Kidney capillary endothelial cell (primary cell): ENCODE measurements at regions not wholly inside any gene's neighbourhood (a gene's known extent, or its start where the extent isn't known, plus 50 kb on each side); places are given as distances from the start of the nearest gene placed in this dataset.

Source experiments
- DNase-seq: peaks from one replicate; pipeline ENCODE4 v3.0.0-alpha.2; 2018; ENCODE audit warnings: low spot score

GRCh38 chr22:49106096-49106841, 721.4 kb downstream of the BRD1 start:
- no peak for DNase-seq

DNA sequence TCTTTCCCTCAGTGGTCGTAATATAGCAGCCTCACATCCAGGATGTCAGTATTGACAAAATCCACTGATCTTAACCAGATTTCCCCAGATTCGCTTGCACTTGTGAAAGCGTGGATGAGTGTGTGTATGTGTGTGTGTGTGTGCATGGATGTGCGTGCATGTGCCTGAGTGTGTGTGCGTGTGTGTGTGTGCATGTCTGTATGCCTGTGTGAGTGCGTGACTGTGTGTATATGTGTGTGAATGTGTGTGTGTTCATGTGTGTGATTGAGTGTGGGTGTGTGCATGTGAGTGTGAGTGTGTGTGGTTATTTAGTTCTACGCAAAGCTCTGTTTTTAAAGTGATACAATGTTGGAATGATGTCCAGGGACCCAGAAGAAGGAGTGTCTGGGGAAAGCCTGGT, 723.2 kb downstream of the BRD1 start:
- no peak for DNase-seq

DNA sequence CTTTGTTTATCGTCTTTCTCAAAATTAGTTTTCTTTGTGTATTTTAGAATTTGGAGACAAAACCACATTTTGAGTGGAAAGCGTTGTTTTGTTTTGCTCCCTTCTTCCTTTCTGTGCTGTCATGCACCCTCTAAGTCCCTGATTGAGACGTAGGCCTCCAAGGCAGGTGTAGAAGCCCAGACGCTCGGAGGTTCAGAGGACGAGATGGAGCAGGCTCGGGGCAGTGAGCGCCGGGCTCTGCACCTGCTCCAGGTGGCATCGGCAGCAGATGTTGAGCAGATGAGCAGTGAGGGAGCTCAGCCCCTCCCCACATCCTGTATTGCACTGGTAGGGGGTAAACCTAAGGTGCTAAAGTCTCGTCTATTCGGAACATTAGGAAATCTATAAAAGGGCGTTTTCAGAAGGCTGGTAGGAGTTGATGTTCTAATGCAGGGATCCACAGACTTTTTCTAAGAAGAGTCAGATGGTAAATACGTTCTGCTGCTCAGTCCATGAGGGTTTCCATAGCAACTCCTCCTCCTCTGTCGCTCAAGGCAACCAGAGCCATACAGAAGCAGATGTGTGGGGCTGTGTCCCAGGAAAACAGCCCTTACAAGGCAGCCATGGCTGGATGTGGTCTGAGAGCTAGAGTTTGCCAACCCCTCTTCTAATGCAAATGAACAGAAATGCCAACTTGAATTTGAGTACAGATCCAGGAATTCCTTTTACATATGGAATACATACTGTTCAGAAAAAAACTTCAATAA, 724.2 kb downstream of the BRD1 start:
- DNase-seq: no peak

DNA sequence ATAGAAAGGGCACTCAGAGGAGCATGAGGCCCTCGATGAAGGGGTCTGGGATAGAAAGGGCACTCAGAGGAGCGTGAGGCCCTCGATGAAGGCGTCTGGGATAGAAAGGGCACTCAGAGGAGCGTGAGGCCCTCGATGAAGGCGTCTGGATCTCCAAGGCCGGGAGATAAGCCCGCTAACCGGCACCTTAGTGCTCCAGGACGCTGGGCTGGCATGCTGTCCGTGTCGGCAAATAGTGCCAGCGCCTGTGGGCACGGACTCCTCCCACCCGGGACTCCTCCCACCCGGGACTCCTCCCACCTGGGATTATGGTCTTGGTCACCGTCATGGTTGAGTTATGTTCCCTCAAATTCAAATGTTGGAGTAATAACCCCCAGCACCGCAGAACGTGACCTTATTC, 725.3 kb downstream of the BRD1 start:
- DNase-seq: no peak

DNA sequence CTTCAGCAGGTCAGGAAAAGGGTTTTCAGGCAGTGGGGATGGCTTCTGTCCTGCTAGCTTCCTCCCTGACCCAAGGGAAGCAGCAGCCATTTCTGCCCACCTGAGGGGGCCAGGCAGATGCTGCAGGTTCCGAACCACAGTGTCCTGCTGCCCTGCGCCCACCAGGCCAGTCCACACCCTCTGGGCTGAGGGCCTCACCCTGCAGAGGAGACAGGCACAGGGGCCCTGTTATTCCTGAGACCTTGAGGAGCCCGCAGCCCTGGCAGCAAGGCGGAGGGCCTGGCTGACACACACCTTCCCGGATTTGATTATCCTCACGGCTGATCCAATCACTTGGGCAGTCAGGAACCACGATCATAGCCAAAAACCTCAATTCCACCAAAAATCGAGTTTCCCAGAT, 725.8 kb downstream of the BRD1 start:
- no peak for DNase-seq

DNA sequence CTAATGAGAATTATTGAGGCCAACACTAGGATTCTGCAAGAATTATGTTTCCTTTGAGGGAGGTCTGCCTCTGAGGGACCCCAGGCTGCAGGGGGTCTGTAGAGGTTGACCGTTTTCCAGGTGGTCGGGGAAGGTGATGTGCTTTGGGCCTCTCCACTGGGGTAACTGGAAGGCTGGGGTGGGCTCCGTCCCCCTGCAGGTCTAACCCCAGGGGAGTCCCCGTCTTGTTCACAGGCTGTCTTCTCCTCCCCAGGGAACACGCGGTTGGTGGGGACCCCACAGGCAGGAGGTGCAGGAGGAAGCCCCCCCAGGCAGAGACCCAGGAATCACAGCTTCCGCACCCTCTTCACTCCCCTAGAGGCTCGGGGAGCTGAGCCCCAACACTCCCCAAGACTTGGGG, 726.4 kb downstream of the BRD1 start:
- no peak for DNase-seq

GRCh38 chr22:49100773-49101172, 726.9 kb downstream of the BRD1 start:
- no peak for DNase-seq

GRCh38 chr22:49100316-49100715, 727.4 kb downstream of the BRD1 start:
- no peak for DNase-seq

GRCh38 chr22:49099496-49100124, 728.1 kb downstream of the BRD1 start:
- no peak for DNase-seq

- no peak for DNase-seq
Observed at GRCh38 chr22:49099089-49099488, 728.6 kb downstream of the BRD1 start.

DNA sequence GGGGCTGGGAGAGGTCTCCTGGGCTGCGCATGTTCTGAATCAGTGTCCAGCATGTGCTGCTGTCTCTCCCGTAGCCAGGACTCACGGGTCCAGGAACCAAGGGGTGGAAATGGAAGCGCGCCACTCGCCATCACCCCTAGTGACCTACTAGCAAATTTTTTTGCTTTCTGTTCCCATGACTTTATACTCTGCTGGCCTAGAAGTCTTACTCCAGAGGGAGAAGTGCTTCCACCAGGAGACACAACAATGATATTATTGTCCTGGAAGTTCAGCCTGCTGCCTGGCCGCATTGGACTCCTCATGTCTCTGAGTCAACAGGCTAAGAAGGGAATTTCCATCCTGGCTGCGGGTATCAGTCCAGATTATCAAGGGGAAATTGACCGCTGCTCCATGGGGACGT, 729.7 kb downstream of the BRD1 start:
- no peak for DNase-seq

- DNase-seq: no peak
Observed at GRCh38 chr22:49097171-49097925, 730.3 kb downstream of the BRD1 start.

- no peak for DNase-seq
Observed at GRCh38 chr22:49096476-49096875, 731.2 kb downstream of the BRD1 start.

DNA sequence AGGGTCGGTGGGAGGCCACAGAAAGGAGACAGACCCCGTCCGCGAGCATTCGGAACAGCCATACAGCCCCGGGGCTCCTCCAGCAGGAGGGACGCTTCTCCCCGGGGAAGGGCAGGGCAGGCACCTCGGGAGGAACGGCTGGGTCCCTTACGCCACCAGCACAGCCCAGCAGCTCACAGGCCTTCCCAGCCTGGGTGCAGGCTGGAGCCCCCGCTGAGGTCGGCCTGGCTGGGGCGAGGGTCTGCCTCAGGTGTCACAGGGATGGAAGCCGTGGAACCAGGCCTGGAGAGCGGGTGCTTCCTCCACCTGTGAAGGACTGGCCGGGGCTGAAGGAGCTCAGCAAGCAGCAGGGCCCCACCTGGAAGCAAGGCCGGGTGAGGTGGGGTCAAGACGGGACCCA, 732.3 kb downstream of the BRD1 start:
- no peak for DNase-seq

GRCh38 chr22:49094858-49095257, 732.8 kb downstream of the BRD1 start:
- no peak for DNase-seq

- DNase-seq: no peak
Observed at GRCh38 chr22:49094151-49094550, 733.5 kb downstream of the BRD1 start.

DNA sequence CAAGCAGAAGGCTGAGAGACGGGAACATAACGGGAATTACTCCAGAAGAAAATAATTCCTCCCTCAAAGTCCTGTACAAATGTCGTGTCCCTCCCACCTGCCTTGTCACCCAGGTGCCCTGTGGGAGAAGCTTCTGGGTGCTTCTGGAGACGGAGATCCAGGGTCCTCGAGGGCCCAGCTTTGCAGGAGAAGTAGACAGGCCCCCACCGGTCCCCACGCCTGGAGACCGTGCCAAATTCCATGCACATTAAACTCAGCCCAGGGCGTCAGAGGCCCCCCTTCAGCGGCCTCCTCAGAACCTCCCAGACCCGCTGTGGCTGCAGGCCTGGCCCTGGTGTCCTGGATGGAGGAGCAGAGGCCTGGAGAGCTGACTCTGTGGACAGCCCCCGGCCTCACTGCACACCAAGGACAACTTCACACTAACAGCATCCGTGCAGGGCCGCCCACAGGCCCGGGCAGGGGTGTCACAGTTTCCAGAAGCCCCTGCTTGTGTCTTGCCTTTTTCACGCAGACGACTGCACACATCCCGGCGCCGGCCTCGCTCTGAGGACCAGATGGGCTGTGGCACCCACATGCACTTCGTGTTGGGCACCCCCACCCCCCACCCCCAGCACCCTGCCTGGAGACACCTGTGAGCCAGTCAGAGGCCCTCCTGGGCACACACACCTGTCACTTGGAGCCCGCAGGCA, 734.3 kb downstream of the BRD1 start:
- no peak for DNase-seq

DNA sequence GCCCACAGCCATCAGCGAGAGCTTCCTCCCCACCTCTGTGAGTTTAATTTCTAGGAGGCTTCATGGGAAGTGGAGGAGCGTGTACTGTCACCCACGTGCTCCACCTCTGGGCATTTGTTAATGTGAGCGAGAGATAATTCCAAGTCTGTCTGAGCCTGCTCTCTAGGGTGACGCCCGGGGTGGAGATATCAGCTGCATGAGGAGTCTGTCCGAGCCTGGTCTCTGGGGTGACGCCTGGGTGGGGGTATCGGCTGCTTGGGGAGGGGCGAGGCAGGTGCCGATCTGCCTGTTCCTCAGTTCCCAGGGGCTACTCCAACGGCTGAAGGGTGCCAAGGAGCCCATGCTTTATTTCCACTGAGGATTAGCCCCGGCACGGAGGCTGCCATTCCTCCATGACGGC, 735.0 kb downstream of the BRD1 start:
- no peak for DNase-seq

DNA sequence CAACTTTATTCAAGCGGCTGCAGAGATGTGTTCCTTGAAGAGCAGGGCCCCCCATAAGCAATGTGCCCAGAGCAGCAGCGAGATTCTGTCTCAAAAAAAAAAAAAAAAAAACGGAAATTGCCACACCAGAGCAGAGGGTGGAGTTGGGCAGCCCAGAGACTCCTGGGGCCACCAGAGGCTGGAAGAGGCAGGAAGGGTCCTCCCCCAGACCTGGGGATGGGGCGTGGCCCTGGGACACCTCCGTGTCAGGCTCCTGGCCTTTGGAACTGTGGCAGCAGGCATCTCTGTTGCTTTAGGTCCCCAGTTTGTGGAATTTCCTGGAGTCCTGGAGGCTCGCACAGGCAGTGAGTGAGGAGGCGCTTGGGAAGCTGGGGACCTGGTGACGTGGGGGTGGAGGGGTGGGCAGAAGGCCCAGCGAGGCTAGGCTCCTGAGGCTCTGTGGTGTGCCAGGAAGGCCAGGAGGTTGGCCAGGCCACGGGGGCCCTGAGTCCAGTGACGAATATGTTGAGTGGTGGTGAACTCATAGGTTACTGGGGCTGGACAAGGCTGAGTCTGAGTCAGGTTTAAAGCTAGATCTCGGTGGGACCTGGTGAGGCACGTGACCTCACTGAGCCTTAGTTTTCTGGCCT, 735.6 kb downstream of the BRD1 start:
- no peak for DNase-seq

DNA sequence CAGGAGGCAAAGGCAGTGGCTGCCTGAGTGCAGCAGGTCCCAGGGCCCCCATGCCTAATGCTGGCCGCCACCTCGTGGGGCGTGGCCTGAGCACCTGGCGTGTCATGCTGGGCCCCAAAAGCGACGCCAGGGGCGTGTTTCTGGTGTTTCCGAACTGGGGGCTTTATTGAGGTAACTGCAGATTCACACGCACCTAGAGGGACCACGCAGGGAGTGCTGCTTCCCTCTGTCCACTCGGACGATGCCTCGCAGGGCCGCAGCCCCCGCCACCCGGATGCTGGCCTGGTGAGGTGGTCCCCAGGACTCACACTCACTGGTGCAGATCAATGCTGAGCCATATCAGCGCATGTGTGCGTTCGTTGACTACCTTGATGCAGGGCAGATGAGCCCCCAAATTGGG, 736.2 kb downstream of the BRD1 start:
- no peak for DNase-seq

- DNase-seq: no peak
Observed at GRCh38 chr22:49090853-49091135, 736.9 kb downstream of the BRD1 start.
